ENCODE measurements at regions not wholly inside any gene's neighbourhood (a gene's known extent, or its start where the extent isn't known, plus 50 kb on each side); places are given as distances from the start of the nearest gene placed in this dataset.
"Not testable (repeated sequence)": the region's sequence is repeated elsewhere in the genome, so short reads cannot be mapped to it uniquely, and the experiment has no call there.

DNA sequence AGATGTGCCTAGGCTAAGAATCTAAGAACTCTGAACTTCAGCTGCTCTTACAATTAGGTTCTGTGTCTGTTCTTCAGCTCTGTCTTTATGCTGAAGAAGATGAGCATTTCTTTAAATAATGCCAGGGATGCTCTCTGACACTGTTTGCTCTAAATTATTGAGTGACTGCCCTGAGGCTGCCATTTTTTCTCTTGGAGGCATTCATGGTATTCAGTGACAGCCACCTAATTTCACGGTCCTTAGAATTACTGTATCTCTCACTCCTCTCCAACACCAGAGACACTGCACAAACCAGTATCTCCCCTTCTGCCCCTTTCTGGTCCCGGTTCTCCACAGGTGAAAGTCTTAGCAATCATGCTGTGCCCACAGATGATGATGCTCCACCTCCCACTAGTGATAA is 123.6 kb upstream of the MPHOSPH6 start:
- no peak for DNase-seq

DNA sequence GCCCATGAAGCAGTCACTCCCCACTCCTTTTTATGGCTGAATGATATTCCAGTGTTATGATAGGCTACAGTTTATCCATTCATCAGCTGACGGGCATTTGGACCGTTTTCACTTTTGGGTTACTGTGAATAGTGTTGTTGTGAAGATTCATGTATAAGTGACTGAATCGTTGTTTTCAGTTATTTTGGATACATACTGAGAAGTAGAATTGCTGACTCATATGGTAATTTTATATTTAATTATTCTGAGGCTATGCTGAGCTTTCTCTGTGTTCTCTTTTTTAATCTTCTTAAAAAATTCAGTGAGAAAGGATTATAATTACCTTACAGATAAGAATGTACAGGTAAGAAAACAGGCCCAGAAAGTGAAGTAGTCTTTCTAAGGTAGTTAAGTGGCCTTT is 117.9 kb upstream of the MPHOSPH6 start:
- DNase-seq: no peak

DNA sequence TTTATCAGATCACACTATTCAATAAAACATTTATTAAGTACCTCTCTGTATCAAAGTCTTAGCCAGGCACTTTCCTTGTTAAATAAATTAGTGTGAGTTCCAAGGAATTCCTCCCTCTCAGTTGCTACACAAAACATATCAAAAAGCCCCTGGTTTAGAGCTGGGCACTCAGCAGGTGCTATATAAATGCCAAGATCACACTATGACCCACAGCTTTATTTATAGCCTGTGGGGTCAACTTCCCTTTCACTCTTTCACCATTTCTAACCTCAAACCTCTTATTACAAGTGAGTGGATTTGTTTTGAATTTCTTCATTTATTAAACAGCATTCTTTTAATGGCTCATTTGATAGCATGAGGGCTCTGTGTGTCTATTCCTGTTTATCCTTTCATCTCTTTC is 112.6 kb upstream of the MPHOSPH6 start:
- DNase-seq: no peak

DNA sequence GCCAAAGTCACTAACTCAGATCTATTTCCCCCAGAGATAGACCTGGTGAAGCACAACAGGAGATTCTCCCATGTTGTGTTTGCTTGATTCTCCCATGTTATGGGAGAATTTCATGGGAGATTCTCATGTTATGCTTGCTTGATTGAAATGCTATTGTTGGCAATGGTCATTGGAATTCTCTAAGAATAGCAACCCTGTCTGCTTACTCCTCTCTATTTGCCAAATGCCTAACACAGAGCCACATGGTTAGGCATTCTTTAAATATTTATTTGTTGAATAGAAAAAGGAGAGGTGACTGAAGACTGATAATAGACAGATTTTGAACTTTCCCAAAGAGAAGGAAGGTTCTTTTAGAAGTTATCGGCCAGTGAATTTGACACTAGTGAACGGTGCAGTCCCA is 111.5 kb upstream of the MPHOSPH6 start:
- DNase-seq: no peak

DNA sequence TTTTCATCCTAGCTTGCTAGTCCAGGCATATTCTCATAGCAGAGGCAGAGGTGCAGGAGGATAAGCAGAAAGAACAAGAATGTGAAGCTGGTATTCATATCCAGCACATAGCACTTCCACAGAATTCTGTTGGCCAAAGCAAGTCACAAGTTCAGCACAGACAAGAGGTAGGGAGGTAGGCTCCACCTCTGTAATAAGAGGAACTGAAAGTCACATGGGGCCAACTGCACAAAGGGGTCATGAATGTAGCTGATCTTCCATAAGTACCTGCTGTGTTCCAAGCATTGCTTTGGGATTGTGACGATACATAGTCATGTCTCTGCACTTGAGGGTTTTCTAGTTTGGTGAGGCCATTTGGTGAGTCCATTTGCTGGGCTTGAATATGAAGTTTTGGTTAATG is 110.8 kb upstream of the MPHOSPH6 start:
- DNase-seq: no peak

DNA sequence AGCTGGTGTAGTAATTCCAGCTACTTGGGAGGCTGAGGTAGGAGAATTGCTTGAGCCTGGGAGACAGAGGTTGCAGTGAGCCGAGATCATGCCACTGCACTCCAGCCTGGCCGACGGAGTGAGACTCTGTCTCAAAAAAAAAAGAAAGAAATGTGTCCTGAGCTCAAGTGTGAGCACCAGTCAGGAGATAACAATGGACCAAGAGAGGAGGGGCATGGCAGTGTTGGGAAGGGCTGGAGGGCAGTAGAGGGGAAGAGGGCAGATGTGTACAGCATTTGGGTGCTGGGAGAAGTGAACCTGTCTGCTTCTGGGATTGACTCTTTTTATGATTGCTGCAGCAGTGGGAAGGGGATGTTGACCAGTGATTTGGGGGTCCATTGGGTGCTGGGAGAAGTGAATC is 105.3 kb upstream of the MPHOSPH6 start:
- not testable (repeated sequence) for DNase-seq

DNA sequence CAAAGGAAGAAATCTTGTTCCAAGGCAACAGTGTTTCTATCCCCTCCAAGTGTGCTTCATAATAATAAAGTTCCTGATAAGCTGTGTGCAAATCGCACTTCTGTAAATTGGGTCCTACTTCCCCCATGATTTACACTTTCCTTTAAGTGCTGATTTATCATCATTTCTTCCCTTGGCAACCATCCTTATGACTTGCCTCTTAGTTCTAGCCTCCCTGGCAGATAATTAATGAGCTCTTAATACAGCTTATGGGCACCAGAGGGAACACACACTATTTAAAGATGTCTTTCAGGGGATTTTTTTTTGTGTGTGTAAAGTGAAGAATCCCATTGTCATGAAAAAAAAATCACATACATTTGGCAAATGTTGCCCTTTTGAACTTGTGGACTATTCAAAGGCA is 101.6 kb upstream of the MPHOSPH6 start:
- no peak for DNase-seq

DNA sequence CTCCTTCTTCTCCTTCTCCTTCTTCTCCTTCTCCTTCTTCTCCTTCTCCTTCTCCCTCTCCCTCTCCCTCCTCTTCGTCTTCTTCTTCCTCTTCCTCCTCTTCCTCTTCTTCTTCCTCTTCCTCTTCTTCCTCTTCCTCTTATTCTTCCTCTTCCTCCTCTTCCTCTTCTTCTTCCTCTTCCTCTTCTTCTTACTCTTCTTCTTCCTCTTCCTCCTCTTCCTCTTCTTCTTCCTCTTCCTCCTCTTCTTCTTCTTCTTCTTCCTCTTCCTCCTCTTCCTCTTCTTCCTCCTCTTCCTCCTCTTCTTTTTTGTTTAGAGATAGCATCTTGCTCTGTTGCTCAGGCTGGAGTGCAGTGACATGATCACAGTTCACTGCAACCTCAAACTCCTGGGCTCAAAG is 97.7 kb upstream of the MPHOSPH6 start:
- not testable (repeated sequence) for DNase-seq

DNA sequence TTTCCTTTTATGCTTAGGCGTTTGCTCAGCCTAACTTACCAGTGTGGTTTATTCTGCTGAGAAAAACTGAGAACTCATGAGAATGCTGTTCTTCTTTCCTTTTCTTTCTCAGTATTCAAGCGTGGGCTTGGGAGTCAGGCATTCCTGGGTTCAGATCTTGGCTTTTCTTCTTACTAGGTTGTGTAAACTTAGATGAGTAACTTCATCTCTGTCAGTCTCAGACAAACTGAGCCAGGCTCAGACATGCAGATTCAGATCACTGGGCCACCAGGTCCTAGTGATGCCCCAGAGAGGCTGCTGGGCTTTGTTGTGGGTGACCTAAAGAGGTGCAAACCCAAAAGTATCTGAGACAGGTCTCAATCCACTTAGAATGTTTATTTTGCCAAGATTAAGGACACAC is 95.8 kb upstream of the MPHOSPH6 start:
- no peak for DNase-seq

DNA sequence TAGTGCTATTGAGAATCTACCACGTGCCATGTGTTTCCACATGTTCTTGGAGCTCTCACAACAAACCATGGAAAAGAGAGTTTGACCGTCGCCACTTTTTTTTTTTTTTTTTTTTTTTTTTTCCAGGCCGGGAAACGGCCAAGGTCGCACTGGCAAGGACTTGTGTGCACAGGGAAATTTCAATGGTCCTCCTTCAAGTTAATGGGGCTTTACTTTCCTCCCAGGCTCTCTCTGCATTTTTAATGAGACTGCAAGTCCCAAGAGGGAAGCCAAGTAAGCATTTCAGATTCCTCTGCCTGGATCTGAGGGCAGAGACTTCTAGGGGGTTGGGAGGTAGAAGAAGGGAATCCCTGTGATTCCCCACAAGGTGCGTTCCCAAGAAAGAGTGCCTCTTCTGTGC is 94.7 kb upstream of the MPHOSPH6 start:
- DNase-seq: no peak

DNA sequence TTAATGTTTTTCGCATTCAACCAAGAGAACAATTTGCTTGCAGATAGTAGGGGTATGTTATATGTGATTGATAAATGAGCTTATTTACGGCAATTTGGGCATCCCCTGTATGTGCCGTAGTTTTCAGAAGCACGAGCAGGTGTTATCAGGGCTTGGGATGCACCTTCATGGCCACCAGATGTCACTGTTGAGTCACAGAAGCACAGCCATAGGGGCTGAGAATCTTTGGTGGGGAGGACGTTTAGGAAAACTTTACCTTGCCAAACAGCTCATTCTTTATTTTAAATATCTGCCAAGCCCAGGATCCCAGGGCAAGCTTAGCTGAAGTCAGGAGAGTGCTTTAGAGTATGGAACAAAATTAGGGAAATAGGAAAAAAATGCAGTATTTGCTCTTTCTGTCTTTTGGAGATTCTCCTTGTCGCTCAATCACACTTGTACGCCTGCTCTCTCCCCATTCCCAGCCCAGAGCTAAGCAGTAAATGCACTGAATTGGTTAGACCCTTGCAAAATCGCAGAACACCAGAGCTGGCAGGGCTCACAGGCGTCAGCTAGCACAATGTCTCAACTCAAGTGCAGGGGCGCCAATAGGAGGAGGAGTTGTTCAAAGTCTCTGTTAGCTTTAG is 93.6 kb upstream of the MPHOSPH6 start:
- peak; percentile 73 for DNase-seq

DNA sequence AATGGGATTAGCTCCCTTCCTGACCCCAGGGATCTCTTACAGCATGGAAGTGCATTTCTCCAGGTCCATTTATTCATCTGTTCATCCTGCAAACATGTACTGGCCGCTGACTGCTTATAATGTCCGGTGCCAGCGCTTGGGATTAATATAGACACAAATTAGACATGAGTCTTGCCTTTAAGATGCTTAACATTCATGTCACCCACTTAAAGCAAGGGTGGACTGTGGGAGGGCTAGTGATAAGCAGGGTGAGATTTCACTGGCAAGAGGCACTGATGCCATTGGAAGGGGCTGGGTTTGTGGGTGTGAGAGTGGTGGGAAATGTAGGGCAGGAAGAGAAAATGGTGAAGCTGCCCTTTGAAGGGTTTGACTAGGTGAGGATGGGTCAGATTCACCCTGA is 92.2 kb upstream of the MPHOSPH6 start:
- DNase-seq: no peak

DNA sequence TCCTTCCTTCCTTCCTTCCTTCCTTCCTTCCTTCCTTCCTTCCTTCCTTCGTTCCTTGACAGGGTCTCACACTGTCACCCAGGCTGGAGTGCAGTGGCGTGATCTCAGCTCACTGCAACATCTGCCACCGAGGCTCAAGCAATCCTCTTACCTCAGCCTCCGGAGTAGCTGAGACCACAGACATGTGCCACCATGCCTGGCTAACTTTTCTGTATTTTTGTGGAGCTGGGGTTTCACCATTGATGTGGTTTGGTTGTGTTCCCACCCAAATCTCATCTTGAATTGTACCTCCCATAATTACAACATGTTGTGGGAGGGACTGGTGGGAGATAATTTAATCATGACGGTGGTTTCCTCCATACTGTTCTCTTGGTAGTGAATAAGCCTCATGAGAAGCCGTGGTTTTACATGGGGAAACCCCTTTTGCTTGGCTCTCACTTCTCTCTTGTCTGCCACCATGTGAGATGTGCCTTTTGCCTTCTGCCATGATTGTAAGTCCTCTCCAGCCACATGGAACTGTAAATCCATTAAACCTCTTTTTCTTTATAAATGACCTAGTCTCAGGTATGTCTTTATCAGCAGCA is 90.3 kb upstream of the MPHOSPH6 start:
- DNase-seq: no peak

DNA sequence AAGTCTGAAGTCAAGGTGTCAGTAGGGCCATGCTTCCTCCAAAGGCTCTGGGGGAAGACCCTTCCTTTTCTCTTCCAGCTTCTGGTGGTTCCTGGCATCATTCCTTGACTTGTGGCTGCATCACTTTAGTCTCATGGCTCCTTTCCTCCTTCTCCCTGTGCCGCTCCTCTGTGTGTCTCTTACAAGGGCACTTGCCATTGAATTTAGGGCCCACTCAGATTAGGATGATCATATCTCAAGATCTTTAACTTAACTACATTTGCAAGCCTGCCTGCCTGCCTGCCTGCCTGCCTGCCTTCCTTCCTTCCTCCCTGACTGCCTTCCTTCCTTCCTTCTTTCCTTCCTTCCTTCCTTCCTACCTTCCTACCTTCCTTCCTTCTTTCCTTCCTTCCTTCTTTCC is 89.7 kb upstream of the MPHOSPH6 start:
- no peak for DNase-seq

DNA sequence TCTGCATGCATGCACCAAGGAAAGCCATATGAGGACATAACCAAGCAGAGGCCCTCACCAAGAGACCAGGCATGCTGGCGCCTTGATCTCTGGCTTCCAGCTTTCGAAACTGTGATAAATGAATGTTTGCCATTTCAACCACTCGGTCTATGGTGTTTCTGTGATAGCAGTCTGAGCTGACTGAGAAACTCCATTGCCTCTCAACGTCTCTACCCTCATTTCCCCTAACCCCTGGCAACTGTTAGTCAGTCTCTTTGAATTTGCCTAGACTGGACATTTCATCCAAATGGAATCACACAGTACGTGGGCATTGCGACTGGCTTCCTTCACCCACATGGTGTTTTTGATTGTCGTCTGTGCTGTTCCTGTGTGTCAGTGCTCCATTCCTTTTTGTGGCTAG is 88.0 kb upstream of the MPHOSPH6 start:
- DNase-seq: no peak

DNA sequence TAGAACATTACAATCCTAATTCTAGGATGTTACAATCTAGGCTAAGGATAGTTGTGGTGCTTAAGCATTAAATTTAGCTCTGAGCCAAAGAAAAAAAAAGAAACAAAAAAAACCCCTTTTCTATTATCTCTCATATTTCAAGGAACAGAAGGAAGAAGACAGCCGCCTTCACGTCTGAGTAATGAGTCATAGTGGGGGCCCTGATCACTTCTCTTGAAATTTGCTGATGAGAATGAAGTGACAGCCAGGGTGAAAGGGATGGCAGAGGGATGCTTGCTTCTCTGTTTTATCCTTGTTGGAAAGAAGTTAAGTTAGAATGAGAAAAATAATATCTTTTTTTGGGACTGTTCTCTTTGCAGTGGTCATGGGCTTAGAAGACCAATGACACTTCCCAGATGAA is 82.6 kb upstream of the MPHOSPH6 start:
- no peak for DNase-seq

DNA sequence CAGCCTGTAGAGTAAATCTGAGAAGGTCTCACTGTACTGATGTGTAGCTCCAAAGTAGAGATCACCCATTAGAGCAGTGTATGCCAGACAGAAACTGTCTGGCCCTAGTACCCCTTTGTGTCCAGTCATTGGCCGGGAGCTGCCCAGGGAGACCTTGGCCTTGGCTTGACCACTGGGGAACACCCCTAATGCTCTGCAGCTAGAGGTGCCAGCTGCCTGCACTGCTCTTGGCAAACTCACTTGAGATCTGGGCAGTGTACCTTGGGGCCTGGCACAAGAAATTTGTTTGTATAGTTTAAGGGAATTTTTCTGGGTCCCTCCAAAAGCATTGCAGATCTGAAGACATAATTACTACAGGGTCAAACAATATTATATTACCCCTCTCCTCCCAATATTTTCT is 78.7 kb upstream of the MPHOSPH6 start:
- no peak for DNase-seq

DNA sequence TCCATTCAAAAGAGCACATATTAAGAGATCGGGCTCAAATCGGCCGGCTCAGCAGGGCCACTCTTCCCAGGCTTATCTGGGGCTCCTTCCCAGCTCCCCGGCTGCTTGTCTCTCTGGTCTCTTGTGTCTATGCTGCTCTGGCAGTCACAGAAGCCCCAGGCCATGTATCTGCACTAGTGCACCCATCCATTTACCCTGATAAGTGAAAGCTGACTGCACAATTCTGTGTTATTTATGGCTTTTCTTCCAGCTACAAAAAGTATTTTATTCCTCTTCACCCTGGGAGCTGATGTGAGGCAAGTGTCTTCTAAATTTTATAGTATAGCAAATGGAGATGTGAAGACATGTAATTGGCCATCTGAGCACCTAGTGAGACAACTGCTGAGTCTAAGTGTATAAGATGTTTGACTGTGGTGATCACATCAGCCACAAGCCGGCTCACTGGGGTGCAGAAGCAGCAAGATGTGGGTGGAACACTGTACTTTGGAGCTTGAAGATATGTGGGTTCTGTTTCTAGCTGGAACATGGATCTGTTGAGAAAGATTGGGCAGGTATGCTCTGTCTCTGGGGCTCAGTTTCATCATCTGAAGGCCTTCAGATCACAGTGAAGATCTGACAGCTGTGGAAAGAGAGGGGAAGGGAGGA is 78.1 kb upstream of the MPHOSPH6 start:
- no peak for DNase-seq

DNA sequence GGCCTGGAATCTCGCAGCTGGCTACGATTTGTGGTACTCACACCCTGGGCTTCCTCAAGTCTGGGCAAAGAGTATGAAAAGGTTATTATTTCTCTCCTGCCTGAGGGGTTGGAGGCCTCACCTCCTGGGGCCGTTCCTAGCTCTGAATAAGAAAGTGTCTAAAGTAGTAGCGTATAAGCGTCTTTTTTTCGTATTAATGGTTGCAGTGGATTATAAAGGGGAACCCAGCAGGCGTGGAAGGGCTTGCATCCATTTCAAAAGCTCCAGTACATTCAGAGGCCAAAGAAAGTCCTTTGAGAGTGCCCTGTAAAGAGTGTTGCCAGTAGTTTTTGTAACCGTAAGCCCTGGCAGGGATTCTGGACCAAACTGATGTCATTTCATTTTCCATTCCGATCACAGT is 72.2 kb upstream of the MPHOSPH6 start:
- peak; percentile 31 for DNase-seq

DNA sequence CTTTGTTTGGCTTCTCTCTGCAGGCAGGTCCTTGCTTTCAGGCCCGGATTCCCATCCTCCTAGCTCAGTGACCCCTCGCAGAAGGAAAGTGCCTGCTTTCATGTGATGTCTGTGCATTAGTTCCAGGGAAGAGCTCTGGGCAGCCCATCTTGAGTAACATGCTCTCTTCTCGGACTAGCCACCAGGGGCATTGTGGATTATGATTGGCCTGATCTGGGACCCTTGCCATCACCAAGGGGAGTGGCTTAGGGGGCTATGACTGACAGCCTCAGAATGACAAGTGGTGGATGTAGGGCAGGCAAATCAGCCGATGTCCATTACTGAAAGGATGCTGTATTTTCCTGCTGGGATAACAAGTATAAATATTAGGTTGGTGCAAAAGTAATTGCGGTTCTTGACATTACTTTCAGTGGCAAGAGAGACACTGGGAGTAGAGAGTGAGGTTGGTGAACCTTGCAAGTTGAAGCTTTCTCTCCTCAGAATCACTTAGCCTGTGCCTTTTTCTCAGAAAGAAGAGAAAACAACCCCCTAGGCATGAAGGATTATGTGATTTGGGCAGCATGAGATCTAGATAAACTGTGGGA is 71.5 kb upstream of the MPHOSPH6 start:
- no peak for DNase-seq

DNA sequence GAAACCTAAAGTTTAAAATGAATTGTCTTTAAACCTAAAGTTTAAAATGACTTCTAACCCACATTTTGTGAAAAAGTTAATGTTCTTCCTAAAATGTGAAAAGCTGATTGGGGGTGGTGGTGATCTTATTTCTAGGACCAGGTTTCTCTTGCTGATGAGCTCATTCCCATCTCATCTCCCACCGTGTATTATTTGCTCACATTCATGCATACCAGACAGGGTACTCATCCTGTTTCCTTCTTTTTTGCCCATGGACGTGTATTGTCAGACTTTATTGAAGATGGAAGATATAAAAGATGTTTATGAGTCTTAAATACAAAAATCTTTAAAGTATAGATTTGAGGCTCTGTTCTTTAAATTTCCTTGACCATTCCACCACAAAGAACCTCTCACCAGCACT is 70.1 kb upstream of the MPHOSPH6 start:
- DNase-seq: no peak

DNA sequence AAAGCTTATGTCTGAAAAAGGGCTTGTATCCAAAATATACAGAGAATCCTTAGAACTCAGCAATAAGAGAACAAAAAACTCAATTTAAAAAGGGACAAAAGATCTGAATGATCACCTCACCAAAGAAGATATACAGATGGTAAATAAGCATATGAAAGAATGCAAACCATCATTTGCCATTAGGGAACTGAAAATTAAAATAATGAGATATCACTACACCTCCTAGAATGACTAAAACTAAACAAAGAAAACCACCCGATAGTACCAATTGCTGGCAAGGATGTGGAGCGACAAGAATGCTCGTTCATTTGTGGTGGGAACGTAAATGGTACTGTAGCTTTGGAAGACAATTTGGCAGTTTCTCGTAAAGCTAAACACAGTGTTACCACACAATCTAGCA is 66.9 kb upstream of the MPHOSPH6 start:
- no peak for DNase-seq

DNA sequence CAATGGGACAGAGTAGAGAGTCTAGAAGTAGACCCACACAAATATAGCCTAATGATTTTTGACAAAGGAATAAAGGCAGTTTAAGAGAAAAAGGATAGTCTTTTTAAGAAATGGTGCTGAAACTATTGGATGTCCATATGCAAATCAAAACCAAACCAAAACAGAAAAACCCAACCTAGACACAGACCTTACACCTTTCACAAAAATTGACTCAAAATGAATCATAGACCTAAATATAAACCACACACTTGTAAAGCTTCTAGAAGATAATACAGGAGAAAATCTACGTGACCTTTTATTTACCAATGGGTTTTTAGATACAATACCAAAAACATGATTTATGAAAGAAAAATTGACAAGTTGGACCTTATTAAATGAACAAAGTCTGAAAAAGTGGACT is 66.4 kb upstream of the MPHOSPH6 start:
- no peak for DNase-seq

DNA sequence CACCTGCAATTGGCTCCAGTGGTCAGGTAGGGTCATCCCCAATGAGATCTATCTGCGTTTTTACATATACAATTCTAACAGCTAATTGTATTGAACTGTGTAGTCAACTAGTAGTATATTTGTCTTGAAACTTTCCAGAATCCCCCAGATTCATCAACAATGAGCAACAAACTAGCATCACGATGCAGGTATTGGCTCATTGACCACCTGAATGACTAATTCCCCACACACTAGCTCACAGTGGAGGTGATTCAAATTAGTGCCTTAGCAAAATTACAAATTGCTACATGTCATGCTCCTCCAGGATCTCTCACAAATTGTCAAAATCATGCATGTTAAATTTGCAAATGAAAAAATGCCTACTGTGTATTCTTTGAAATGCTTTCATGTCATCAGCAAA is 62.8 kb upstream of the MPHOSPH6 start:
- DNase-seq: no peak

All from femur (tissue), 1 donor.